ENCODE measurements at regions not wholly inside any gene's neighbourhood (a gene's known extent, or its start where the extent isn't known, plus 50 kb on each side); places are given as distances from the start of the nearest gene placed in this dataset.
"Not testable (repeated sequence)": the region's sequence is repeated elsewhere in the genome, so short reads cannot be mapped to it uniquely, and the experiment has no call there.

GRCh38 chr5:57671371-57671770 is 188.8 kb upstream of the ACTBL2 start:
- DNase-seq (ENCODE audit: low spot score): no peak
- intact Hi-C loops (cut with DNase I): no loop called here

GRCh38 chr5:57666582-57666981 is 184.0 kb upstream of the ACTBL2 start:
- intact Hi-C loops (cut with DNase I): no loop called here
- DNase-seq (ENCODE audit: low spot score): no peak

GRCh38 chr5:57665146-57665936 is 182.7 kb upstream of the ACTBL2 start:
- no peak for DNase-seq (ENCODE audit: low spot score)
- intact Hi-C loops (cut with DNase I): no loop called here

GRCh38 chr5:57664700-57665099 is 182.1 kb upstream of the ACTBL2 start:
- DNase-seq (ENCODE audit: low spot score): no peak
- intact Hi-C loops (cut with DNase I): no loop called here

GRCh38 chr5:57663466-57663865 is 180.9 kb upstream of the ACTBL2 start:
- DNase-seq (ENCODE audit: low spot score): no peak
- intact Hi-C loops (cut with DNase I): loop anchor here (1.0 kb wide), 1 partner anchor 30 kb away; no protein-coding TSS in a partner anchor

GRCh38 chr5:57662991-57663390 is 180.4 kb upstream of the ACTBL2 start:
- intact Hi-C loops (cut with DNase I): loop anchor here (1.0 kb wide), 1 partner anchor 30 kb away; no protein-coding TSS in a partner anchor
- DNase-seq (ENCODE audit: low spot score): no peak

- no peak for DNase-seq (ENCODE audit: low spot score)
- intact Hi-C loops (cut with DNase I): loop anchor here (10.0 kb wide), 1 partner anchor 225 kb away; no protein-coding TSS in a partner anchor
These were observed 177.3 kb upstream of the ACTBL2 start for GRCh38 chr5:57659886-57660285.

GRCh38 chr5:57658018-57658417 is 175.4 kb upstream of the ACTBL2 start:
- intact Hi-C loops (cut with DNase I): loop anchor here (10.0 kb wide), 1 partner anchor 227 kb away; no protein-coding TSS in a partner anchor
- no peak for DNase-seq (ENCODE audit: low spot score)

GRCh38 chr5:57655228-57655627 is 172.6 kb upstream of the ACTBL2 start:
- no peak for DNase-seq (ENCODE audit: low spot score)
- intact Hi-C loops (cut with DNase I): loop anchor here (2.0 to 10.0 kb wide), 2 partner anchors 38 to 230 kb away; no protein-coding TSS in a partner anchor

- DNase-seq (ENCODE audit: low spot score): no peak
- intact Hi-C loops (cut with DNase I): loop anchor here (2.0 to 10.0 kb wide), 5 partner anchors 39 to 807 kb away; partner anchors contain the start of gene PLK2
These were observed 171.2 kb upstream of the ACTBL2 start for GRCh38 chr5:57653636-57654290.

GRCh38 chr5:57651127-57651526 is 168.5 kb upstream of the ACTBL2 start:
- intact Hi-C loops (cut with DNase I): loop anchor here (2.0 to 10.0 kb wide), 4 partner anchors 126 to 352 kb away; no protein-coding TSS in a partner anchor

GRCh38 chr5:57650360-57651069 is 167.9 kb upstream of the ACTBL2 start:
- DNase-seq (ENCODE audit: low spot score): no peak
- intact Hi-C loops (cut with DNase I): loop anchor here (2.0 to 10.0 kb wide), 4 partner anchors 127 to 352 kb away; no protein-coding TSS in a partner anchor

More at GRCh38 chr5:57651127-57651526, 168.5 kb upstream of the ACTBL2 start:
- DNase-seq (ENCODE audit: low spot score): no peak

- intact Hi-C loops (cut with DNase I): no loop called here
- no peak for DNase-seq (ENCODE audit: low spot score)
These were observed 160.1 kb upstream of the ACTBL2 start for GRCh38 chr5:57642698-57643097.

GRCh38 chr5:57642066-57642465 is 159.5 kb upstream of the ACTBL2 start:
- DNase-seq (ENCODE audit: low spot score): no peak
- intact Hi-C loops (cut with DNase I): no loop called here

- intact Hi-C loops (cut with DNase I): no loop called here
- no peak for DNase-seq (ENCODE audit: low spot score)
These were observed 152.7 kb upstream of the ACTBL2 start for GRCh38 chr5:57635146-57635777.

GRCh38 chr5:57632937-57633336 is 150.3 kb upstream of the ACTBL2 start:
- intact Hi-C loops (cut with DNase I): no loop called here
- DNase-seq (ENCODE audit: low spot score): no peak

GRCh38 chr5:57631139-57631538 is 148.5 kb upstream of the ACTBL2 start:
- DNase-seq (ENCODE audit: low spot score); intact Hi-C loops (cut with DNase I): not testable (repeated sequence)

GRCh38 chr5:57627661-57628060 is 145.1 kb upstream of the ACTBL2 start:
- no peak for DNase-seq (ENCODE audit: low spot score)
- intact Hi-C loops (cut with DNase I): loop anchor here (10.0 kb wide), 1 partner anchor 283 kb away; no protein-coding TSS in a partner anchor

GRCh38 chr5:57626703-57627102 is 144.1 kb upstream of the ACTBL2 start:
- DNase-seq (ENCODE audit: low spot score): no peak
- intact Hi-C loops (cut with DNase I): loop anchor here (10.0 kb wide), 1 partner anchor 282 kb away; no protein-coding TSS in a partner anchor
